VCaP (cell line): ENCODE measurements at regions not wholly inside any gene's neighbourhood (a gene's known extent, or its start where the extent isn't known, plus 50 kb on each side); places are given as distances from the start of the nearest gene placed in this dataset.
"Not testable (repeated sequence)": the region's sequence is repeated elsewhere in the genome, so short reads cannot be mapped to it uniquely, and the experiment has no call there.

Experiments used
- H3K27ac ChIP-seq: fragments of 450-650 bp; 2 replicates; pipeline ENCODE4 v1.5.1; 2017
- CTCF ChIP-seq: fragments of 450-650 bp; conservative IDR thresholded peaks from 2 replicates; pipeline ENCODE4 v1.5.1; 2017; ENCODE audit warnings: mild to moderate bottlenecking, moderate library complexity

- H3K27ac ChIP-seq, result not testable (repeated sequence)
- peak; percentile 68 for TF ChIP-seq CTCF
These were observed 172.9 kb upstream of the ETV3 start for GRCh38 chr1:157310805-157311729.

DNA sequence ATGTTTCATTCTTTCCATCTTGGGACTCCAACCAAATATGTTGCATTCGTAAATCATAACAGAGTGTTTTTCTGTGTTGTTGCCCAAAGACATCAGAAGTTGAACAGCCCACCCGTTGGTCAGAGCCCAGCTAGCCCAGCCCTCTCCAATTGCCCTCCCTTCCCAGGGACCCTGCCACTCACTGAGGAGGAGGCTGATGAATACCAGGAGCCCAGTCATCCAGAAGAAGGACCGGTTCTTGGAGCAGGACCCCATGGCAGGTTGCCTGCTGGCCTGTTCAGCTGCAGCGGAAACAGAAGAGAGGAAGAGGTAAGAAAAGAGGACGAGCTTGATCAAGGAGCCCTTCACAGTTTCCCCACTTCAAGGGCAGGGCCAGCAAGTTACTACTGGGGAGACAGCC is 172.2 kb upstream of the ETV3 start:
- no peak overlapping the region for H3K27ac ChIP-seq
- TF ChIP-seq CTCF, result no peak

DNA sequence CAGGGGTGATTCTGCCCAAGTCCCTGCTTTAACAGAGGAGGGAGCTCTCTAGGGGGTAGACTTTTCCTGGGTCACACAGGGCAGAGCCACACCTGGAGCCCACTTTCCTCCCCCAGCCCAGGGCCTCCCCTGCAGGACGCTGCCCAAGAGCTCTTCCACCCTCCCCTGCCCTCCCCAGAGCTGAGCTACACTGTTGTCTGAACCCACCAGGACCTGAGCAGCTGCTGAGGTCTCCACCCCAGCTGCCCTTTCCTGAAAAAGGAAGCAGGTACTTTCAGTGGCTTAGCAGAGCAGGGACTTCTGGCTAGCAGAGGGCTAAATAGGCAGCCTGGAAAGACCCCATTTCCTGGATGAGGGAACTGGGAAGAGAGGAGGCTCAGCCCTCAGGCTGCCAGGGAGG is 169.3 kb upstream of the ETV3 start:
- H3K27ac ChIP-seq, result no peak overlapping the region
- no peak for TF ChIP-seq CTCF

DNA sequence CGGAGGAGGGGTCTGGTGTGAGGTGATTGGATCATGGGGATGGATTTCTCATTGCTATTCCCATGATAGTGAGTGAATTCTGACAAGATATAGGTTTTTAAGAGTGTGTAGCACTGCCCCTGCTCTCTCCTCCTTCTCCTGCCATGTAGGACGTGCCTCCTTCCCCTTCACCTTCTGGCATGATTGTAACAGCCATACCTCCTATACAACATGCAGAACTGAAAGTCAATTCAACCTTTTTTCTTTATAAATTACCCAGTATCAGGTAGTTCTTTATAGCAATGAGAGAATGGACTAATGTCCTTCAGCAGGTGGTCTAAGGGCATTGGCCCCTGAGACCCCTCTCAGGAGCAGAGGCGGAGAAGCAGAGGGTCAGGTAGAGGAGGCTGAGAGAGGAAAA is 168.7 kb upstream of the ETV3 start:
- TF ChIP-seq CTCF, result no peak

GRCh38 chr1:157304271-157304670 is 166.1 kb upstream of the ETV3 start:
- TF ChIP-seq CTCF, result no peak
- no peak overlapping the region for H3K27ac ChIP-seq

More for the DNA sequence above, 168.7 kb upstream of the ETV3 start:
- no peak overlapping the region for H3K27ac ChIP-seq

DNA sequence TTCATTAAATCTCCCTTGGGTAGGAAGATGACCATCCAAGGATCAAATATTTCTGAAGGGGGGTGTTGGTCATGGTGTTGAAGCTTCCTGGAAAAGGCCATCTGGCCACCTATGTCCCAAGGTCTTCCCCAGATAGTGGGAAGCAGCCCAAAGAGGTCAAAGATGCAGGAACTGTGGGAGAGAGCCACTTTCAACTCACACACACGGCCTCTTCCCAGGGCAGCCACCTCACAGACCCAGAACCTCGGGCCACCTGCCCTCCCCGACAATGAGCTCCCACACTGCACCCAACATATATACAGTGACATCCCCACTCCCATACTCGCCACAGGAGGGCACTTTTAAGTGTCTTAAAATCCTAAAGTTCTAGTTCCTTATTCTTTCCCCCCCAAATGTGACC is 164.5 kb upstream of the ETV3 start:
- H3K27ac ChIP-seq, result no peak overlapping the region
- TF ChIP-seq CTCF, result no peak

DNA sequence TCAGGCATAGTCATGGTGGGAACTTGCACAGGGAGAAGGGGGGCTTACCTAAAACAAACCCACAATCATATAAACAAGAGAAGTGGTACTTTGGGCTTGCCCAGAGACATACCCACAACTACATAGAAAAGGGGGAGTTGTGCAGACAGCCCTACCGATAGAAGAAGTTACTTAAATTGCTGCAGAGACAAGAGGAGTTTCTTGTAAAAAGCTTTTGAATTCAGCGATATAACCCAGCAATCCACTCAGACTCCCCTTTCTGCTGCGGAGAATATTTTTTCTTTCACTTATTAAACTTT is 164.0 kb upstream of the ETV3 start:
- no peak for TF ChIP-seq CTCF

More for the DNA sequence above, 164.0 kb upstream of the ETV3 start:
- no peak overlapping the region for H3K27ac ChIP-seq
